ENCODE measurements at regions not wholly inside any gene's neighbourhood (a gene's known extent, or its start where the extent isn't known, plus 50 kb on each side); places are given as distances from the start of the nearest gene placed in this dataset.

GRCh38 chr7:108815815-108816214 lies 246.1 kb downstream of the DNAJB9 start:
- Histone ChIP-seq H3K23ac (ENCODE audit: low read depth, low read length) (no peak overlapping the region), H3K27ac (ENCODE audit: insufficient read depth, low read length) (no peak overlapping the region), H3K9me1 (ENCODE audit: insufficient read depth, low read length) (no peaks in the 10 kb centered on the region), H2AFZ (replicated peaks; ENCODE audit: low read length, poor library complexity) (no peak overlapping the region), H3K14ac (replicated peaks; ENCODE audit: low read depth, low read length) (no peak overlapping the region), H2BK20ac (ENCODE audit: low read depth, low read length) (no peak overlapping the region), H4K5ac (ENCODE audit: low read depth, low read length) (no peak overlapping the region), H2BK120ac (ENCODE audit: low read depth, low read length) (no peak overlapping the region), H3K56ac (ENCODE audit: extremely low read depth, insufficient read depth, low read length) (no peak overlapping the region), H3K18ac (ENCODE audit: low read depth, low read length) (no peak overlapping the region), H3K4me2 (ENCODE audit: low read depth, low read length) (no peak overlapping the region), H2BK15ac (ENCODE audit: low read depth, low read length) (no peak overlapping the region), H2AK9ac (replicated peaks; ENCODE audit: low read depth, low read length, poor library complexity) (no peak overlapping the region), H4K20me1 (ENCODE audit: insufficient read depth, low read length) (no peaks in the 10 kb centered on the region), H2BK5ac (ENCODE audit: low read depth, low read length, poor library complexity, severe bottlenecking) (no peak overlapping the region), H3K27me3 (ENCODE audit: control insufficient read depth, insufficient read depth, low read length) (no peaks in the 10 kb centered on the region), H4K91ac (ENCODE audit: insufficient read depth, low read depth, low read length) (no peak overlapping the region), H3K36me3 (ENCODE audit: control insufficient read depth, insufficient read depth, low read length) (no peaks in the 10 kb centered on the region), H3K9me3 (ENCODE audit: control insufficient read depth, insufficient read depth, low read length) (peaks cover 5% of the 10 kb centered on the region; the same call in 1 of the 2 replicates), H3K4me1 (ENCODE audit: control insufficient read depth, insufficient read depth, low read length) (no peaks in the 10 kb centered on the region), H3K9ac (ENCODE audit: low read depth, low read length) (no peak overlapping the region), H2AK5ac (ENCODE audit: low read depth, low read length) (no peak overlapping the region), H3K4me3 (ENCODE audit: insufficient read depth, low read depth, low read length) (no peak overlapping the region), H4K8ac (ENCODE audit: low read depth in 2 of 2, low read length in 2 of 2) (no peak overlapping the region), H3K4ac (ENCODE audit: low read depth, low read length) (no peak overlapping the region), H3K79me1 (ENCODE audit: low read depth in 1 of 2, low read length in 2 of 2) (no peaks in the 10 kb centered on the region)
- in situ Hi-C loops (cut with MboI; ENCODE audit: low sequenced_read_pairs): no loop called here
- TF ChIP-seq MXI1 (IDR thresholded peaks at IDR 0.05; ENCODE audit: borderline replicate concordance, low read depth, low read length) (no peak), CTCF (conservative IDR thresholded peaks at IDR 0.05; ENCODE audit: low read depth, low read length) (no peak), CEBPB (IDR thresholded peaks at IDR 0.05; ENCODE audit: low read depth, low read length) (no peak)
- ChIA-PET CTCF (no interaction called here), POLR2A (ENCODE audit: unreplicated experiment) (no interaction called here)
- no TSS peak for BruUV-seq (replicated peaks)
- no CpG with 5 or more reads among the region's 2 CpGs for WGBS, 2 experiments (ENCODE audit: extremely low coverage in 2 of 2, insufficient read length in 1 of 2)
- ATAC-seq (ENCODE audit: low read depth) (no peak), DNase-seq (no peak)
- dilution Hi-C loops (cut with HindIII; ENCODE audit: low sequenced_read_pairs, unreplicated experiment): no loop called here
- intact Hi-C loops (cut with micrococcal nuclease): no loop called here
